Stomach (tissue), 4 donors: ENCODE measurements at regions not wholly inside any gene's neighbourhood (a gene's known extent, or its start where the extent isn't known, plus 50 kb on each side); places are given as distances from the start of the nearest gene placed in this dataset.

Experiments used
- EP300 ChIP-seq: sonication (generic); formaldehyde crosslinking; IDR thresholded peaks from one replicate; pipeline ENCODE4 v1.6.1; 2017; ENCODE audit warnings: antibody characterized with exemption
- TF ChIP-seq, protein P1 (sequence below), 7 experiments: fragments of 450-650 bp in 4 of 7; fragments of 200-600 bp in 3 of 7; sonication (generic) in 3 of 7; IDR thresholded peaks; one replicate each; pipeline ENCODE4 v1.5.1; 2016 to 2019; ENCODE audit warnings: antibody characterized with exemption in 7 of 7, control low read depth in 2 of 7, mild to moderate bottlenecking in 1 of 7

GRCh38 chr15:47400603-47401002 lies 316.7 kb upstream of the SEMA6D start:
- TF ChIP-seq EP300: no peak
- TF ChIP-seq, protein P1, sequence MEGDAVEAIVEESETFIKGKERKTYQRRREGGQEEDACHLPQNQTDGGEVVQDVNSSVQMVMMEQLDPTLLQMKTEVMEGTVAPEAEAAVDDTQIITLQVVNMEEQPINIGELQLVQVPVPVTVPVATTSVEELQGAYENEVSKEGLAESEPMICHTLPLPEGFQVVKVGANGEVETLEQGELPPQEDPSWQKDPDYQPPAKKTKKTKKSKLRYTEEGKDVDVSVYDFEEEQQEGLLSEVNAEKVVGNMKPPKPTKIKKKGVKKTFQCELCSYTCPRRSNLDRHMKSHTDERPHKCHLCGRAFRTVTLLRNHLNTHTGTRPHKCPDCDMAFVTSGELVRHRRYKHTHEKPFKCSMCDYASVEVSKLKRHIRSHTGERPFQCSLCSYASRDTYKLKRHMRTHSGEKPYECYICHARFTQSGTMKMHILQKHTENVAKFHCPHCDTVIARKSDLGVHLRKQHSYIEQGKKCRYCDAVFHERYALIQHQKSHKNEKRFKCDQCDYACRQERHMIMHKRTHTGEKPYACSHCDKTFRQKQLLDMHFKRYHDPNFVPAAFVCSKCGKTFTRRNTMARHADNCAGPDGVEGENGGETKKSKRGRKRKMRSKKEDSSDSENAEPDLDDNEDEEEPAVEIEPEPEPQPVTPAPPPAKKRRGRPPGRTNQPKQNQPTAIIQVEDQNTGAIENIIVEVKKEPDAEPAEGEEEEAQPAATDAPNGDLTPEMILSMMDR (IDR thresholded peaks at IDR 0.05): no peak
